Dermis blood vessel endothelial cell (primary cell): ENCODE measurements at regions not wholly inside any gene's neighbourhood (a gene's known extent, or its start where the extent isn't known, plus 50 kb on each side); places are given as distances from the start of the nearest gene placed in this dataset.
A peak's percentile ranks its signal among the peaks of the same experiment; 100 is the strongest.

Experiments used
- DNase-seq: peaks from one replicate; pipeline ENCODE4 v3.0.0; 2010

DNA sequence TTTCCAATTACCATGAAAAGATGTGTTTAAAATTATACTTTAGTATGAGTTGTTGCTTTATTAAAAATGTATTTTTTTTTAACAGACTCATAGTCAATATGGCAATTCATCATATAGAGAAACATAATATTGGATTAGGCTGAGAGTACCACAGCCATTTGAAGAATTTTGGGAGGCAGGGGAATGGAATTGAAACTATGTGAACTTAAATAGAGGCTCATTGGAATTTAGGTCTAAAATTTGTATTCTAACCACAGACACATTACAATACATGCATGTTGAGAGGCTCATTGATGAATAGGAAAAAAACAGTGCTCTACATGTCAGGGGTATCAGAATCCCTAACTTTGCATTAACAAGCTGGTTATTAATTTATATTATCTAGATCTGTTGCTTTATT, 269.6 kb downstream of the DKK2 start:
- no peak for DNase-seq

DNA sequence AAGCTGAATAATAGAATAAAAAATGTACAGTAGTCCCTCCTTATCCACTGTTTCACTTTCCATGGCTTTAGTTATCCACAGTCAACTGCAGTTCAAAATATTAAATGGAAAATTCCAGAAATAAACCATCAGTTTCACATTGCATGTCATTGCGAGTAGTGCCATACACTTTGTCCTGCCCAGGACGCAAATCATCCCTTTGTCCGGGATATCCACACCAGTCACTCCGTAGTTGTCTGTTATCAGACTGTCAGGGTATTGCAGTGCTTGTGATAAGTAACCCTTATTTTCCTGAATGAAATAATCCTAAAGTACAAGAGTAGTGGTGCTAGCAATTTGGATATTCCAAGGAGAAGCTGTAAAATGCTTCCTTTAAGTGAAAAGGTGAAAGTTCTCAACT, 271.3 kb downstream of the DKK2 start:
- no peak for DNase-seq

DNA sequence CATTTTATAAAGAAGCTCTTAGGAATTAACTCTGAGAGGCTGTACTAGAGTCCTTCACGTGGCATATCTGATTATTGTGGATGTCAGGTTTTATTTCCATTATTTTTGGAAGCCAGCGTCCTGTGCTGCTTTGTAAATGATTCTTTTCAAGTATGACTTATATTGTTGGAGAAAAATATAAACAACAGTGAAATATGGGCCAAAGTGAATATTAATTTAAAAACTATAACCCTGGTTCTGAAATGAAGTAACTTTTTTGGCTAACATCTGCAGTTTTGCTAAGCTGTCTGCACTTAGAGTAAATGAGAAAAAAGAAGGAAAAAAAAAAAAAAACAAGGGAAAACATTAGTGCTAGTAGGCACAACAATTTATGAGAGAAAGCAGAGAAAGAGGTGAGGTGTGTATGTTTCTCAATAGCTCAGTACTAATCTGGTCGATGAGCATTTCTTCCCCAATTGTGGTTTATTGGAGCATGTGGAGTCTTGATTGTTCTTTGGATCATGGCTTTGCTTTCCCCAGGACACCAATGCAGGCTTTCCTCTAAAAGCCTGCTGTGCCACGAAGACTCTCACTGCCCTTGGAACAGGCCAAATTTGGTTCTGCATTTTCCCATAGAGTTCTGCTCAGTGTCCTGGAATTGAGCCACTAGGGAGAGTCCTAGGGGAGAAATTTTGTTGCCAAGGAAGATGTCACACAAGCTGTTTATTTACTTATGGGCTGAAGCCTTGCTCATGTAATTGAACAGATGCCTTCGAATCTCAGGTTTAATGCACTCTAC, 273.3 kb downstream of the DKK2 start:
- DNase-seq, result no peak

GRCh38 chr4:106753426-106753825, 282.7 kb downstream of the DKK2 start:
- DNase-seq, result no peak

DNA sequence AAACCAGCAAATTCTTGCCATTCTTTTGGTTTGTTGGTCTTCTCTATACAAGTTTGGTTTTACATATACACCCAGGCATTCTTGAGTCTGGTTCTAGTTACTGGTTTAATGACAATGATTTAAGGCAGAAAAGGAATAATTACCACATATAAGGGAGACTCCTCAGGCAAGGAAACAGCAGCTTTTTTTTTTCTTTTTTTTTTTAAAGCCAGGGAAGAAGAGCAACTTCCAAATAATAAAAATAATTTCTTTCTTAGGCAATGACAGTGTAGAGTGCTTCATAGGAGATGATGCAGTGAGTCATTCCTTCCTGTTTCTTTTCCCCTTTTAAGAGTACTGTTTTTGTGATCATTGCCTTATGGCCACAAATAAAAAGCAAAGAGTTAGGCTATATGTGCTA, 289.7 kb downstream of the DKK2 start:
- peak; percentile 6 for DNase-seq

DNA sequence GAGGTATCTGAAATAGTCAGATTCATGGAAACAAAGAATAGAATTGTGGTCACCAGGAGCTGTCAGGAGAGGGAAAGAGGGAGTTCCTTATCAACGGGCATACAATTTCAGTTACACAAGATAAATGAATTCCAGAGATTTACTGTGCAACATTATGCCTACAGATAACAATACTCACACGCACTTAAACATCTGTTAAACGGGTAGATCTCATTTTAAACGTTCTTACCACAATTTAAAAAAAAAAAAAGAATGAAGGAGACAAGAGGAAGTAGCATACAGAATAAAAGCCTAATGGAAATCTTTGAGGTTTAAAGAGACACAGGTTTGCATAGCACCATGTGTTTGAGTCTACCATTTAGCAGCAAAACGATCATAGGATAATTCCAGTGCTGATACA, 298.0 kb downstream of the DKK2 start:
- DNase-seq, result no peak

GRCh38 chr4:106718548-106718947, 317.6 kb downstream of the DKK2 start:
- DNase-seq, result no peak

DNA sequence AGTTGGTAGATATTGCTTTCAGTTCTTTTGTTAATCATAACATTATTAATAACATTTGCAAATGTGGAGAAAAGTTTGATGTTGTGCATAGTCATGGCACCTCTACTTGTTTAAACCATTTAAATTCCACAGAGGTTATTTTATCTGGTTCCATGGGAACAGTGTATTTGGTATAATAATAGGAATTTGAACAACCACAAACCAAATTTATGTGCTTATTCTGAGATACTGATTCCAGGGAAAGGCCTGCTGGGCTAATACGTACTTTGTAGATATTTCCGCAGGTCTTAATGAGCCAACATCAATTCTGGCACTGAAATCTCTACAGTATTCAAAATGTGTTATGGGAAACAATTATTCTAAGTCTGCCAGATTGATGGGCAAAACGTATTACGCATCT, 319.0 kb downstream of the DKK2 start:
- DNase-seq, result no peak

DNA sequence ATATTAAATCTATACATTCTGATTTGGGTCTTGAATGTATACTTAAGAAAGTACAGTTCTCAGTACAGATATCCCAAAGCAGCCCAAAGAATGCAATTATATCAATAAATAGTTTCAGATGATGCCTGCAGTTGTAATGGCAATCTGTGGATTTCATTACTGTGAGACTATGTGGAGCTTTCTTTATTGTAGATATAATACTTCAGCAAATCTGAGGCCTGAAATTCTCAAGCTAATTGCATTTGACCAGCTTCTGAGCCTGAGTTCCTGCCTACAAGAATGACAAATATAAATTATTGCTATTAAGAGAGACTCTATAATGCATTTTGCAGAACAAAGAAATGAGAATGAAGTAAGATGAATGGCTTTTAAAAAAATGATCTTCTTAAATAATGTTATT, 320.3 kb downstream of the DKK2 start:
- DNase-seq, result no peak

DNA sequence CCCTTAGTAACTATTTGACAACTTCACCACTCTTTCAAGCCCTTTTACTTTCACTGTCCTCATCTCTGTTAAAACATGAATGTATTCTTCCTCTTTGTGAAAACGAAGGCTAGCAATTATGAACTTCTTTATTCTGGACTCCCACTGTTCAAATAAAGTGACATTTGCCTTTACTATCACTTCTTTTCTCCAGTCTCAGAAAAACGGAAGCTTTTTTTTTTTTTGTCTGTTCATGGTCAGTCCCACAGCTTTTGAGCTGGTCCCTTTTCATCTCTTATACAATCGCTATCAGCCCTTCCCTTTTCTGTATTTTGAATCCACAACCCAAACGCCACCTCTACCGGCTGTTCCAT, 327.7 kb downstream of the DKK2 start:
- no peak for DNase-seq

- DNase-seq, result peak; percentile 65
These were observed 328.2 kb downstream of the DKK2 start for GRCh38 chr4:106707776-106708463.

DNA sequence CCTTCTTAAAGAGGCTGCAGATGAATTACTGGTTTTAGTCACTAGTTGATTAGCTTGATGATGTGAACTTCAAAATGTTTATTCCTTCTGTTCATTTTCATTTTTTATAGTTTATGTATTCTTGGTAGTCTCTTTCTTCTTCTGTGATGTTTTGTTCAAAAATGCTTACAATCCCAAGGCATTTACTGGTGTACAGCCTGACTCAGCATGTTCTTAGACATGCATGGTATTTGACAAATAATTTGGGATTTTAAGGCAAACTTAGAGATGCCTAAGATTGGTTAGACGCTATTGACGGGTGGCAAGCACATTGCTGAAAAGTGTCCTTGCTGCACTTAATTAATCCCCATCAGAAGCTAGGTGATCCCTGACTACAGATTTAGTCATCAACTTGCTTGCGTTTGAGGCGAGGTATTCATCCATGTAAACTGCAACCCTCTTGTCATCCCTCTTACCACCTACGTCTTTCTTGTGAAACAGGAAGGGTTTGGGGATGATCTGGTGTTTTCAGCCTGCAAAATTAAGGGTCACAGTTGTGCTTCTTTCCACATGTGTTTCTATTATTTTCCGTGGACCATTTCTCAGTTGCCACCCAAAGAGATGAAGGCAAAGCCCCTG, 331.8 kb downstream of the DKK2 start:
- DNase-seq, result no peak

DNA sequence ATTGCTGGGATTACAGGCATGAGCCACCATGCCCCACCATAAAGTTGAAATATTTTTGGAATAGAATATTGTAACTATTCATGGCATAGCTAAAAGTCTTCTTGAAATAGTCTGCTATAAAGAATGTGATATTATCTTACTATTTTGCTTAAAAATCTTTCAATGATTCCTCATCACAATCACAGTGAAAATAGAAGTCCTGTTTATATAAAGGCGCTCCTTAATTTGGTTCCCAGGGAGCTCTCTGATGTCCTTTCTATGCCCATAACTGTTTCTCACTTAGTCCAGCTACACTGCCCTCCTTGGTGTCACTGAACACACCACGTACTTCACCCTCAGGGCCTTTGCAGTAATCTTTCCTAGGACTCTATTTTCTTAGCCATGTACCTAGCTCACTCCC, 331.7 kb upstream of the GIMD1 start:
- no peak for DNase-seq

DNA sequence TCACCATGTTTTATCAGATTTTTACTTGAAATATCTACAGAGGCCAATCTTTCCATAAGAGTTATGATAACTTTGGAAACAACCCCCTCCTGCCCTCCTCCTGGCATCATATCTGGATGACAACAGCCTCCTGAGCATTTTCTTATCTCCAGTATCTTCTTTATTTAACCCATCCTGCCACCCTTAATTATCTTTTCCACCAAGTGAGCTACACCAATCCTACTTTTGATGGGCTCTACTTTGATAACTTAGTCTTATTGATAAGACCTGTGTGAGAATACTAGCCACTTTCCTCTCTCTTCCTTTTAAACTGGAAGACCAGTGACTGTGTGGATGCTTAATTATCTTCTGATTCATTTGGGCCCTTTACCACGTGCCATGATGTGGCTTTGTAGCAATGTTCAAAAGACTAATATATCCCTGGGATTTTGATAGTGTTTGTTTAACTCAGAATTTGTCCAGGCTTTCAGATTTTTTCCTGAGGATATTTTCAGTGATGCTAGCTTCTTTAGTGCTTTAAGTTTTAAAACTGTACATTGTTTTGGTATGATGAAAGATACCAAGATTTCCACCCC, 330.1 kb upstream of the GIMD1 start:
- DNase-seq, result no peak

DNA sequence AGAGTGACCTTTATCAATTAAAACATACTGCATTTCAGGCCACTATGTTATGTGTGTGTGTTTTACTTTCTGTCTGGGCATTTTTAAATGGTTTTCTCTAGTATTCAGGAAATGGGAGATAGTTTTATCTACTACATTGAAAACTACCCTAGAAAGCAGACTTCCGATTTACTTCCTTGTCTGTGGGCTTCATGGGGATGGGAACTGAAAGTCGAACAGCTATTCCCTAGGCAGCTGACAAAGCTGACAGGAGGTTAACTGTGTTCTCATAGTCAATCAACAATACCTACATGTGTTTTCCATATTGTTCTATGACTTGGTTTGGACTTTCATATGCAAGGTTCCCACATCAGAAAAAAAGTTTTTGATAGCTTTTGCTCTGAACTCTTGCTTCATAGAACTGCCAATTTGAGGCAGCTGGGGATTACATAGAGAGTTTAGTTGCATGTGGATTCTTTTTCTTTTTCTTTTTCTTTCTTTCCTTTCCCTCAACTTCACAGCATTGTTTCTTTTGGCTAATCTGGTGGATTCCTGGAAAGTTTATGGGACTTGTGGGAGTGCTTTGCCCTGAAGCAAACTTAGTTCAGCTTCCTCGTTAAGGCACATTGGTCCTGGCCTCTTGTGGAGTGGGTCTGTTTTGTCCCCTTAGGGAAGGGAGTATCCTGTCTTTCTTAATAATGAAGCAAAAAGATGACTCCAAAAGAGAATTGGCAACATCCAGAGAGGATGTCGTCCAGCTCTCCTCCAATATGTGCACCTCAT, 327.1 kb upstream of the GIMD1 start:
- DNase-seq, result no peak

DNA sequence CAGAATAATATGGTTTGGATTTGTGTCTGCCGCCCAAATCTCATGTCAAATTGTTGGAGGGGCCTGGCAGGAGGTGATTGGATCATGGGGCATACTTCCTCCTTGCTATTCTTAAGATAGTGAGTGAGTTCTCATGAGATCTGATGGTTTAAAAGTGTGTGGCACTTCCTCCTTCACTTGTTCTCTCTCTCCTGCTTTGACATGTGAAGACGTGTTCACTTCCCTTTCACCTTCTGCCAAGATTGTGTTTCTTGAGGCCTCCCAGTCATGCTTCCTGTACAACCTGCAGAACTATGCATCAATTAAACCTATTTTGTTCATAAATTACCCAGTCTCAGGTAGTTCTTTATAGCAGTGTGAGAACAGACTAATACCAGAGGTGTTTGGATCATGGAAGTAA, 325.7 kb upstream of the GIMD1 start:
- DNase-seq, result no peak

- DNase-seq, result peak; percentile 25
These were observed 323.2 kb upstream of the GIMD1 start for GRCh38 chr4:106691749-106692148.

GRCh38 chr4:106690487-106690886, 321.9 kb upstream of the GIMD1 start:
- DNase-seq, result peak; percentile 75

DNA sequence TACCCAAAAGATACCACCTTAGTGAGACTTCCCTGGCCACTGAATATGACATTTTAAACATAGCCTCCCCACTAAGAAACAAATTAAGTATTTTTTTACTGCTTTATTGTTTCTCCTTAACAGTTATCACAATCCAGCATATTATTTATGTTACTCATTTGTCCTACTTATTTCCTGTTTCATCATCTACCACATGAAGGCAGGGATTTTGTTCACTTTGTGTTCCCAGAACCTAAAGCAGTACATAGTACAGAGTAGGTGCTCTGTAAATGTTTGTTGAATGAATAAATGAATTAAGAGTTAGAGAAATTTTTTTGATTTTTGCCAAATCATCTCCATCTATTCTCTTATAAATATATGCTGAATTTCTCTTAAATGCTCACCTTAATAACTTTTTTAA, 318.4 kb upstream of the GIMD1 start:
- no peak for DNase-seq

GRCh38 chr4:106681381-106681921, 312.9 kb upstream of the GIMD1 start:
- no peak for DNase-seq

DNA sequence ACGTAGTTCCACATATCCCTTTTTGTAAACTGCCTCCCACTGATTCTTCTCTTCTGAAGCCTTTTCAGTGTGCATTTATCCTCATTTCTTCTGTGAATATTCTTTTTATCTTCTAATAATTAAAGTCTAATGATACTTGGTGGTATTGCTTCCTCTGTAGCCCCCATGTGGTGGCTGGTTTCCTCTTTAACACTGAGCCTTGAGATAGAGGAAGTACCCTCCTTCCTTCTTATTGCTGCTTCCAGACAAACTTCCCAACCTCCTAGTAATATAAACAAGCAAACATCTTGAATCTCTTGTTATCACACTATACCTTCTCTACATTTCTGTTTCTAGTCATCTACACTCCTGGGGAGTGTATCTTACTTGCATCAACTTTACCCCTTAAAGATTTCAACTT, 310.5 kb upstream of the GIMD1 start:
- DNase-seq, result no peak

GRCh38 chr4:106677213-106677612, 308.6 kb upstream of the GIMD1 start:
- no peak for DNase-seq
